ENCODE measurements at regions not wholly inside any gene's neighbourhood (a gene's known extent, or its start where the extent isn't known, plus 50 kb on each side); places are given as distances from the start of the nearest gene placed in this dataset.

DNA sequence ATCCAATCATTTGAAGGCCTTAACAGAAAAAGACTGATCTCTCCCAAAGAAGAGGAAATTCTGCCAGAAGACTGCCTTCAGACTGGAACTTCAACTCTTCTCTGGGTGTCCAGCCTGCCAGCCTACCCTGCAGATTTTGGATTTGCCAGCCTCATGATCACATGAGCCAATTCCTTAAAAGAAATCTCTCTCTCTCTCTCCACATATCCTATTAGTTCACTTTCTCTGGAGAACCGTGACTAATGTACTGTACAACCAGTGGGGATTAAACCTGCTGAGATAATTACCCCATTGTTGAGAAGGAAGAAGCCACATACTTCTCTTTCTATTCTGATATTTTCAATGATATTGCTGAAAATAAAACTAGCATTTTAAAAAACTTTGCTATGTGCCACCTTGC, 711.3 kb upstream of the AMOT start:
- TF ChIP-seq ZNF24 (tag by site-specific recombination; IDR thresholded peaks at IDR 0.05) (no peak), KLF16 (tag by site-specific recombination; IDR thresholded peaks at IDR 0.05) (no peak), GLI4 (tag by site-specific recombination; IDR thresholded peaks at IDR 0.05) (no peak), ZNF629 (tag by site-specific recombination; IDR thresholded peaks at IDR 0.05) (no peak), ZNF274 (IDR thresholded peaks at IDR 0.05; ENCODE audit: low read length) (no peak), ZNF274 (tag by site-specific recombination; IDR thresholded peaks at IDR 0.05; ENCODE audit: borderline replicate concordance) (no peak)
- TF ChIP-seq, protein P1, sequence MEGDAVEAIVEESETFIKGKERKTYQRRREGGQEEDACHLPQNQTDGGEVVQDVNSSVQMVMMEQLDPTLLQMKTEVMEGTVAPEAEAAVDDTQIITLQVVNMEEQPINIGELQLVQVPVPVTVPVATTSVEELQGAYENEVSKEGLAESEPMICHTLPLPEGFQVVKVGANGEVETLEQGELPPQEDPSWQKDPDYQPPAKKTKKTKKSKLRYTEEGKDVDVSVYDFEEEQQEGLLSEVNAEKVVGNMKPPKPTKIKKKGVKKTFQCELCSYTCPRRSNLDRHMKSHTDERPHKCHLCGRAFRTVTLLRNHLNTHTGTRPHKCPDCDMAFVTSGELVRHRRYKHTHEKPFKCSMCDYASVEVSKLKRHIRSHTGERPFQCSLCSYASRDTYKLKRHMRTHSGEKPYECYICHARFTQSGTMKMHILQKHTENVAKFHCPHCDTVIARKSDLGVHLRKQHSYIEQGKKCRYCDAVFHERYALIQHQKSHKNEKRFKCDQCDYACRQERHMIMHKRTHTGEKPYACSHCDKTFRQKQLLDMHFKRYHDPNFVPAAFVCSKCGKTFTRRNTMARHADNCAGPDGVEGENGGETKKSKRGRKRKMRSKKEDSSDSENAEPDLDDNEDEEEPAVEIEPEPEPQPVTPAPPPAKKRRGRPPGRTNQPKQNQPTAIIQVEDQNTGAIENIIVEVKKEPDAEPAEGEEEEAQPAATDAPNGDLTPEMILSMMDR (tag by site-specific recombination; IDR thresholded peaks at IDR 0.05), result no peak

All from HEK293 (cell line).